Transverse colon (tissue), 4 donors: ENCODE measurements at regions not wholly inside any gene's neighbourhood (a gene's known extent, or its start where the extent isn't known, plus 50 kb on each side); places are given as distances from the start of the nearest gene placed in this dataset.

Source experiments
- DNase-seq: peaks from one replicate; pipeline ENCODE4 v3.0.0-alpha.2; 2019
- H3K27ac ChIP-seq, 4 donors: fragments of 200-600 bp; sonication (generic); 2 replicates each; pipeline ENCODE4 v1.5.1; 2016 to 2018; ENCODE audit warnings: inconsistent platforms in 4 of 4
- H3K27me3 ChIP-seq: fragments of 200-600 bp; sonication (generic); 2 replicates; pipeline ENCODE4 v1.5.1; 2017; ENCODE audit warnings: inconsistent platforms
- H3K36me3 ChIP-seq, 4 donors: fragments of 200-600 bp; sonication (generic); 2 replicates each; pipeline ENCODE4 v1.5.1; 2017 to 2019; ENCODE audit warnings: inconsistent platforms in 4 of 4
- H3K4me1 ChIP-seq, 4 donors: fragments of 200-600 bp; sonication (generic); 2 replicates each; pipeline ENCODE4 v1.5.1; 2017 to 2020; ENCODE audit warnings: inconsistent platforms in 4 of 4
- H3K4me3 ChIP-seq, 4 donors: fragments of 200-600 bp; sonication (generic); 1 replicate in 1 of 4; 2 replicates in 3 of 4; pipeline versions ENCODE4 v1.5.1 to v1.6.1; 2017 to 2019; ENCODE audit warnings: inconsistent platforms in 4 of 4
- H3K9me3 ChIP-seq, 2 donors: fragments of 200-600 bp; sonication (generic); 2 replicates each; pipeline ENCODE4 v1.5.1; 2017 to 2019; ENCODE audit warnings: inconsistent platforms in 2 of 2
- CTCF ChIP-seq, 5 experiments: fragments of 200-600 bp in 3 of 5; fragments of 450-650 bp in 2 of 5; sonication (generic) in 3 of 5; IDR thresholded peaks; 1 replicate in 2 of 5; 2 replicates in 3 of 5; pipeline ENCODE4 v1.5.1; 2016 to 2017; ENCODE audit warnings: antibody characterized with exemption in 5 of 5, inconsistent platforms in 3 of 5, mild to moderate bottlenecking in 2 of 5, moderate library complexity in 1 of 5
- EP300 ChIP-seq: sonication (generic); formaldehyde crosslinking; IDR thresholded peaks from one replicate; pipeline ENCODE4 v1.6.1; 2017; ENCODE audit warnings: antibody characterized with exemption, low read depth
- POLR2A ChIP-seq: fragments of 450-650 bp; IDR thresholded peaks from one replicate; pipeline ENCODE4 v1.6.1; 2016; ENCODE audit warnings: antibody characterized with exemption, mild to moderate bottlenecking, moderate library complexity
- POLR2AphosphoS5 ChIP-seq, 3 donors: sonication (generic); formaldehyde crosslinking; IDR thresholded peaks; one replicate each; pipeline ENCODE4 v1.6.1; 2016; ENCODE audit warnings: antibody characterized with exemption in 3 of 3
- WGBS, 2 donors: methylation state at CpG; one replicate each; pipeline ENCODE4 v1.1.5; 2018; ENCODE audit warnings: low coverage in 1 of 2; 5-methylcytosine and 5-hydroxymethylcytosine counted together
- in situ Hi-C, 4 donors: fragments of 200-750 bp; cut with MboI; loops; one replicate each; pipeline versions ENCODE4 v1.15.0 to v1.15.1; 2017; ENCODE audit warnings: low sequenced_read_pairs in 3 of 4, low pct_ligation_motif_present in 1 of 4, low pct_unique_long_range_greater_than_20kb in 1 of 4
- intact Hi-C: fragments of 100-400 bp; cut with DNase I; formaldehyde crosslinking; loops from one replicate; pipeline ENCODE4 v1.15.1; 2023; ENCODE audit warnings: low total_unique reads

GRCh38 chr2:6418291-6418690 lies 447.4 kb downstream of the CMPK2 start:
- in situ Hi-C loops (no loop called here), intact Hi-C loops (no loop called here)
- no peak overlapping the region for H3K4me3 ChIP-seq
- no peaks in the 10 kb centered on the region for H3K27me3 ChIP-seq
- H3K9me3 ChIP-seq: no peaks in the 10 kb centered on the region
- DNase-seq: no peak
- TF ChIP-seq POLR2AphosphoS5 (IDR thresholded peaks at IDR 0.05): no peak
- TF ChIP-seq EP300: no peak
- TF ChIP-seq POLR2A: no peak
- no peak for TF ChIP-seq CTCF (IDR thresholded peaks at IDR 0.05)
- WGBS, 2 donors: 55 to 80% methylated on average over 1 of the region's 1 CpG
- no peaks in the 10 kb centered on the region for H3K4me1 ChIP-seq
- no peaks in the 10 kb centered on the region for H3K36me3 ChIP-seq
- no peak overlapping the region for H3K27ac ChIP-seq

DNA sequence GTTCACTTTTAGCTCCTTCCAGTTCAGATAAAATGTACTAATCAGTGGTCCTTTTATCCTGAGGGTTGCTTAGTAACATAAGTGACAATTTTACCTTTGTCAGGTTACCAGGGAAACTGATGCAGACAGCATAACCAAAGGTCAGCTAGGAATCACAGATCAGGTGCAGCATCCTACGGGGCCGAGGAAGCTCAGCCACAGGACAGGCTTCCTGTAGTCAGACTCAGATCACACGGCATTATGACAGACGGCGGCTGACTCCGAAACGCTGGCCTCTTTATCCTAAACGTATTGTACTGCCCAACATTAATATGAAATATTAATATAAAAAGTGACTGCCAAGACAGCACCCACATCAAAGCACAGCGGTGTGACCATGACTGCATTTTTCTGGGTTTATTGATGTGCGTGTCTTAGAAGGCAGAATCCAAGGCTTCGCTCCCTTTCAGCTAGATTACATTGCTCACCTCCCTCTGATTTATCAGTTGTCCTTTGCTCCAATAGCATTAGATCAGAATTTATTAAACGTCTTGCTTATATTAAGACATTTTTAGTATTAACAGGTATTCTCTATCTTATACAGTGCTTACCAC lies 444.5 kb downstream of the CMPK2 start:
- Histone ChIP-seq H3K36me3 (no peaks in the 10 kb centered on the region), H3K4me3 (no peak overlapping the region)
- 88 to 93% methylated on average over 11 to 12 of the region's 12 CpGs for WGBS, 2 donors

DNA sequence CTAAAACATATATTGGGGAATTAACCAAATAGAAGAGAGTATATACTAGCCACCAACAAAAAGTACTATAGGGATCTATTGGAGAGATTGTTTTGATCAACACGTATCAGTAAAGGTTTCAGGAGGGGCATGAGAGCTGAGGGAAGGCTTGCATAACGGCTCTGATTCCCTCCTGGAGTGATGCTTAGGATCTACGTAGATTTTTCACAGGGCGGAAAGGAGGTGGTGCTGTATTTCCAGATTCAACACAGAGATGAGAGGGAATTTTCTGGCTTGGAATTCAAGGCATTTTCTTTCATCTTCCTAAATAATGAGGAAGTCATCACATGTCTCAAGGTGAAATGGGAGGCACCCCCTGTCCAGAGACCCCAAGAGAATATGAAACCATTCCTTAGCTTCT lies 443.8 kb downstream of the CMPK2 start:
- in situ Hi-C loops (no loop called here), intact Hi-C loops (no loop called here)
- no peaks in the 10 kb centered on the region for H3K27me3 ChIP-seq
- no peak for DNase-seq
- no peaks in the 10 kb centered on the region for H3K36me3 ChIP-seq
- no peaks in the 10 kb centered on the region for H3K4me1 ChIP-seq
- 82 to 83% methylated on average over 4 of the region's 4 CpGs for WGBS, 2 donors
- H3K4me3 ChIP-seq: no peak overlapping the region
- no peaks in the 10 kb centered on the region for H3K9me3 ChIP-seq
- H3K27ac ChIP-seq: no peak overlapping the region
- TF ChIP-seq POLR2A: no peak

More for the DNA sequence above, 444.5 kb downstream of the CMPK2 start:
- no peak for DNase-seq
- intact Hi-C loops: no loop called here
- Histone ChIP-seq H3K4me1 (no peaks in the 10 kb centered on the region), H3K27me3 (no peaks in the 10 kb centered on the region), H3K9me3 (no peaks in the 10 kb centered on the region), H3K27ac (no peak overlapping the region)
- TF ChIP-seq EP300: no peak
- no peak for TF ChIP-seq POLR2AphosphoS5 (IDR thresholded peaks at IDR 0.05)
- TF ChIP-seq CTCF (IDR thresholded peaks at IDR 0.05): no peak
- TF ChIP-seq POLR2A: no peak
- in situ Hi-C loops: no loop called here

GRCh38 chr2:6423157-6423556 lies 442.6 kb downstream of the CMPK2 start:
- in situ Hi-C loops (no loop called here), intact Hi-C loops (no loop called here)
- TF ChIP-seq POLR2A (no peak), POLR2AphosphoS5 (IDR thresholded peaks at IDR 0.05) (no peak), CTCF (IDR thresholded peaks at IDR 0.05) (no peak), EP300 (no peak)
- Histone ChIP-seq H3K27me3 (no peaks in the 10 kb centered on the region), H3K4me1 (no peaks in the 10 kb centered on the region), H3K9me3 (no peaks in the 10 kb centered on the region), H3K4me3 (no peak overlapping the region), H3K36me3 (no peaks in the 10 kb centered on the region), H3K27ac (no peak overlapping the region)
- 82 to 100% methylated on average over 1 of the region's 1 CpG for WGBS, 2 donors
- no peak for DNase-seq

GRCh38 chr2:6423944-6424343 lies 441.8 kb downstream of the CMPK2 start:
- in situ Hi-C loops (no loop called here), intact Hi-C loops (no loop called here)
- Histone ChIP-seq H3K27me3 (no peaks in the 10 kb centered on the region), H3K27ac (no peak overlapping the region), H3K36me3 (no peaks in the 10 kb centered on the region), H3K4me1 (no peaks in the 10 kb centered on the region), H3K4me3 (no peak overlapping the region), H3K9me3 (no peaks in the 10 kb centered on the region)
- WGBS, 2 donors: 62 to 66% methylated on average over 6 of the region's 6 CpGs
- TF ChIP-seq POLR2AphosphoS5 (IDR thresholded peaks at IDR 0.05) (no peak), EP300 (no peak), POLR2A (no peak), CTCF (IDR thresholded peaks at IDR 0.05) (no peak)
- no peak for DNase-seq
